ENCODE measurements at regions not wholly inside any gene's neighbourhood (a gene's known extent, or its start where the extent isn't known, plus 50 kb on each side); places are given as distances from the start of the nearest gene placed in this dataset.

GRCh38 chr3:71846185-71846584 is 61.2 kb upstream of the PROK2 start:
- TF ChIP-seq CTCF (conservative IDR thresholded peaks at IDR 0.05) (no peak), EZH2 (IDR thresholded peaks at IDR 0.05; ENCODE audit: low read depth) (no peak)
